K562 (cell line): ENCODE measurements at regions not wholly inside any gene's neighbourhood (a gene's known extent, or its start where the extent isn't known, plus 50 kb on each side); places are given as distances from the start of the nearest gene placed in this dataset.

Source experiments
- ATAC-seq: fragments of 200-7000 bp; cut with Tn5 transposase; 3 replicates; pipeline ENCODE4 v1.9.1; 2020; ENCODE audit warnings: moderate library complexity
- BruUV-seq: library from RNA; stranded (reverse); fragments of 400-500 nt; replicated peaks from 2 replicates; lab custom pipeline; 2021; lab: Mats Ljungman, UMichigan
- CTCF ChIA-PET: fragments of 300-600 bp; formaldehyde crosslinking; extraction: SDS; loops from one replicate; lab custom pipeline; 2021; ENCODE audit warnings: low intra/inter-chr PET ratio; lab: Yijun Ruan, JAX
- POLR2A ChIA-PET: fragments of 300-600, 350-650 bp; sonication (Branson Sonifier 250); formaldehyde crosslinking; extraction: SDS; loops from one replicate; lab custom pipeline; 2021; ENCODE audit warnings: antibody characterized with exemption, inconsistent platforms; lab: Yijun Ruan, JAX
- DNase-seq, 4 experiments: peaks; one replicate each; pipeline versions ENCODE4 v3.0.0 to v3.0.0-alpha.2; 2011 to 2018; ENCODE audit warnings: low spot score in 3 of 4, mixed read lengths in 3 of 4; ENCODE audit errors: extremely low read depth in 1 of 4
- FAIRE-seq: peaks from 2 replicates; lab custom pipeline; 2011; peaks lifted over from hg19 to GRCh38; lab: Jason Lieb, UNC
- H2AFZ ChIP-seq: 2 replicates; pipeline ENCODE4 v1.6.0; 2011; ENCODE audit warnings: low read depth, low read length, control low read depth, inconsistent platforms
- H3K27ac ChIP-seq: fragments of 200-600 bp; 3 replicates; pipeline ENCODE4 v1.8.0; 2011; ENCODE audit warnings: low read depth, mild to moderate bottlenecking, control low read depth, inconsistent platforms, low read length, moderate library complexity, mixed read lengths; ENCODE audit errors: extremely low read depth
- H3K27me3 ChIP-seq, 2 experiments: fragments of 300-600 bp in 1 of 2; 2 replicates in 1 of 2; 3 replicates in 1 of 2; pipeline versions ENCODE4 v1.6.0 to v1.8.0; 2011; ENCODE audit warnings: inconsistent platforms in 2 of 2, low read length in 2 of 2, mild to moderate bottlenecking in 1 of 2, mixed read lengths in 1 of 2, moderate library complexity in 1 of 2; ENCODE audit not compliant: control insufficient read depth in 2 of 2, insufficient read depth in 2 of 2
- H3K36me3 ChIP-seq: fragments of 300-600 bp; 3 replicates; pipeline ENCODE4 v1.8.0; 2011; ENCODE audit warnings: mild to moderate bottlenecking, low read length, inconsistent platforms; ENCODE audit not compliant: control insufficient read depth, insufficient read depth
- H3K4me1 ChIP-seq, 2 experiments: fragments of 200-600 bp in 1 of 2; replicated peaks in 1 of 2; 2 replicates in 1 of 2; 3 replicates in 1 of 2; pipeline versions ENCODE4 v1.5.1 to v1.8.0; 2011; ENCODE audit warnings: inconsistent platforms in 2 of 2, low read length in 2 of 2, mild to moderate bottlenecking in 1 of 2, mixed read lengths in 1 of 2, moderate library complexity in 1 of 2; ENCODE audit not compliant: control insufficient read depth in 2 of 2, insufficient read depth in 2 of 2
- H3K4me2 ChIP-seq: 2 replicates; pipeline ENCODE4 v1.6.1; 2011; ENCODE audit warnings: low read length, control low read depth, inconsistent platforms, mixed read lengths; ENCODE audit not compliant: insufficient read depth
- H3K4me3 ChIP-seq: fragments of 200-600 bp; sonication (generic), shearing (Covaris generic); 2 replicates; pipeline ENCODE4 v1.5.1; 2016; ENCODE audit warnings: control low read depth, inconsistent platforms
- H3K79me2 ChIP-seq: fragments of 200-600 bp; 3 replicates; pipeline ENCODE4 v1.8.0; 2011; ENCODE audit warnings: low read length, inconsistent platforms; ENCODE audit not compliant: control insufficient read depth, insufficient read depth
- H3K9ac ChIP-seq, 2 experiments: 2 replicates each; pipeline versions ENCODE4 v1.6.0 to v1.6.1; 2011; ENCODE audit warnings: low read depth in 2 of 2, low read length in 2 of 2, control low read depth in 1 of 2, inconsistent platforms in 1 of 2, mild to moderate bottlenecking in 1 of 2, mixed read lengths in 1 of 2; ENCODE audit not compliant: insufficient read depth in 1 of 2
- H3K9me1 ChIP-seq: one replicate; pipeline ENCODE4 v1.6.0; 2011; ENCODE audit warnings: inconsistent platforms, mild to moderate bottlenecking, low read length, moderate library complexity; ENCODE audit not compliant: control insufficient read depth, insufficient read depth
- H3K9me3 ChIP-seq: replicated peaks from 2 replicates; pipeline ENCODE4 v1.5.1; 2011; ENCODE audit warnings: low read depth, low read length, inconsistent platforms; ENCODE audit not compliant: control insufficient read depth, insufficient read depth
- H4K20me1 ChIP-seq: replicated peaks from 2 replicates; pipeline ENCODE4 v1.6.1; 2011; ENCODE audit warnings: low read length, inconsistent platforms, mixed read lengths; ENCODE audit not compliant: control insufficient read depth, insufficient read depth
- ASH1L ChIP-seq: fragments of 450-650 bp; IDR thresholded peaks from 2 replicates; pipeline ENCODE4 v1.6.1; 2018; ENCODE audit warnings: borderline replicate concordance, mild to moderate bottlenecking, low read depth; ENCODE audit not compliant: partially characterized antibody
- FOXJ3 ChIP-seq: sonication (generic); formaldehyde crosslinking; IDR thresholded peaks from 2 replicates; pipeline ENCODE4 v1.4.0; 2020; ENCODE audit warnings: mild to moderate bottlenecking, missing genetic modification reagents
- FOXP1 ChIP-seq: sonication (generic); formaldehyde crosslinking; IDR thresholded peaks from 2 replicates; pipeline ENCODE4 v1.8.0; 2022; ENCODE audit warnings: mild to moderate bottlenecking, missing genetic modification reagents
- FOXP4 ChIP-seq: sonication (generic); formaldehyde crosslinking; IDR thresholded peaks from 2 replicates; pipeline ENCODE4 v1.8.0; 2022; ENCODE audit warnings: mild to moderate bottlenecking, missing genetic modification reagents, borderline replicate concordance
- MAZ ChIP-seq, 2 experiments: fragments of 450-650 bp in 1 of 2; sonication (generic) in 1 of 2; formaldehyde crosslinking; IDR thresholded peaks in 1 of 2; conservative IDR thresholded peaks in 1 of 2; 2 replicates each; pipeline versions ENCODE4 v1.4.0 to v1.5.0; 2020; ENCODE audit warnings: mild to moderate bottlenecking in 1 of 2, missing genetic modification reagents in 1 of 2
- MCM2 ChIP-seq: fragments of 450-650 bp; IDR thresholded peaks from 2 replicates; pipeline ENCODE4 v1.6.1; 2017; ENCODE audit warnings: low read depth, mild to moderate bottlenecking
- NBN ChIP-seq: fragments of 450-650 bp; IDR thresholded peaks from 2 replicates; pipeline ENCODE4 v1.6.1; 2016; ENCODE audit warnings: low read depth, mild to moderate bottlenecking
- POLR3A ChIP-seq: IDR thresholded peaks from 2 replicates; pipeline ENCODE4 v1.6.1; 2011; ENCODE audit warnings: borderline replicate concordance, mild to moderate bottlenecking, moderate library complexity; ENCODE audit not compliant: insufficient read length, insufficient read depth; ENCODE audit errors: extremely low read depth
- RBM39 ChIP-seq: fragments of 200-400 bp; formaldehyde crosslinking; optimal IDR thresholded peaks from 2 replicates; pipeline ENCODE3; 2018; ENCODE audit warnings: low read depth, low read length
- SMARCC2 ChIP-seq: fragments of 450-650 bp; IDR thresholded peaks from 2 replicates; pipeline ENCODE4 v1.6.1; 2017; ENCODE audit warnings: antibody characterized with exemption, moderate library complexity, mild to moderate bottlenecking, low read depth
- ZBTB12 ChIP-seq: fragments of 250-450 bp; sonication (Bioruptor Pico); IDR thresholded peaks from 2 replicates; pipeline ENCODE4 v1.4.0; 2020
- ZFP91 ChIP-seq: sonication (generic); formaldehyde crosslinking; IDR thresholded peaks from 2 replicates; pipeline ENCODE4 v1.8.0; 2022; ENCODE audit warnings: mild to moderate bottlenecking, missing genetic modification reagents
- WGBS: fragments of 100-300 bp; shearing (Covaris generic); methylation state at CpG from one replicate; pipeline ENCODE4 v1.1.6; 2016; ENCODE audit warnings: low coverage, mixed read lengths; ENCODE audit not compliant: insufficient coverage; ENCODE audit errors: missing lambda C conversion rate; 5-methylcytosine and 5-hydroxymethylcytosine counted together
- in situ Hi-C: fragments of 300-500 bp; cut with MboI; formaldehyde crosslinking; loops from 4 replicates; pipeline ENCODE4 v1.15.0; 2018; ENCODE audit warnings: inconsistent platforms, mixed read lengths
- intact Hi-C: fragments of 100-400 bp; cut with micrococcal nuclease; formaldehyde crosslinking; loops from 2 replicates; pipeline ENCODE4 v1.14.2; 2022

GRCh38 chr14:66426451-66426850 lies 59.7 kb upstream of the CCDC196 start:
- BruUV-seq = no TSS peak
- Histone ChIP-seq H3K9me3 (no peaks in the 10 kb centered on the region), H3K27me3 (no peaks in the 10 kb centered on the region), H4K20me1 (no peaks in the 10 kb centered on the region), H3K4me3 (no peak overlapping the region), H3K27ac (no peak overlapping the region), H3K9ac (no peak overlapping the region), H3K4me1 (no peaks in the 10 kb centered on the region), H3K36me3 (no peaks in the 10 kb centered on the region), H3K4me2 (no peak overlapping the region), H3K9me1 (no peaks in the 10 kb centered on the region), H3K79me2 (no peaks in the 10 kb centered on the region), H2AFZ (no peak overlapping the region)
- intact Hi-C loops (no loop called here), in situ Hi-C loops (no loop called here)
- no peak for DNase-seq
- no peak for FAIRE-seq
- 0% methylated on average over 2 of the region's 2 CpGs for WGBS
- ChIA-PET CTCF (no interaction called here), POLR2A (no interaction called here)
- no peak for ATAC-seq
- TF ChIP-seq FOXP4 (CRISPR knock-in tag) (no peak), ZBTB12 (CRISPR knock-in tag) (no peak), FOXJ3 (no peak), SMARCC2 (no peak), RBM39 (no peak), FOXP1 (CRISPR knock-in tag) (no peak), POLR3A (no peak), MAZ (CRISPR knock-in tag; conservative IDR thresholded peaks at IDR 0.05 in 1 of 2, IDR thresholded peaks at IDR 0.05 in 1 of 2) (no peak), MCM2 (no peak), ZFP91 (CRISPR knock-in tag) (no peak), ASH1L (no peak), NBN (no peak)
